ENCODE measurements at regions not wholly inside any gene's neighbourhood (a gene's known extent, or its start where the extent isn't known, plus 50 kb on each side); places are given as distances from the start of the nearest gene placed in this dataset.
A peak's percentile ranks its signal among the peaks of the same experiment; 100 is the strongest.
"Not testable (repeated sequence)": the region's sequence is repeated elsewhere in the genome, so short reads cannot be mapped to it uniquely, and the experiment has no call there.

- DNase-seq (ENCODE audit: insufficient read length, low spot score): no peak
- peak; percentile 59 for FAIRE-seq
These were observed 59.7 kb downstream of the TEX35 start for GRCh38 chr1:178572604-178573003.

- DNase-seq (ENCODE audit: insufficient read length, low spot score) (no peak), FAIRE-seq (peak; percentile 66)
These were observed 60.4 kb downstream of the TEX35 start for GRCh38 chr1:178573330-178573729.

- DNase-seq (ENCODE audit: insufficient read length, low spot score): no peak
- FAIRE-seq: no peak
These were observed 61.4 kb downstream of the TEX35 start for GRCh38 chr1:178574345-178574744.

DNA sequence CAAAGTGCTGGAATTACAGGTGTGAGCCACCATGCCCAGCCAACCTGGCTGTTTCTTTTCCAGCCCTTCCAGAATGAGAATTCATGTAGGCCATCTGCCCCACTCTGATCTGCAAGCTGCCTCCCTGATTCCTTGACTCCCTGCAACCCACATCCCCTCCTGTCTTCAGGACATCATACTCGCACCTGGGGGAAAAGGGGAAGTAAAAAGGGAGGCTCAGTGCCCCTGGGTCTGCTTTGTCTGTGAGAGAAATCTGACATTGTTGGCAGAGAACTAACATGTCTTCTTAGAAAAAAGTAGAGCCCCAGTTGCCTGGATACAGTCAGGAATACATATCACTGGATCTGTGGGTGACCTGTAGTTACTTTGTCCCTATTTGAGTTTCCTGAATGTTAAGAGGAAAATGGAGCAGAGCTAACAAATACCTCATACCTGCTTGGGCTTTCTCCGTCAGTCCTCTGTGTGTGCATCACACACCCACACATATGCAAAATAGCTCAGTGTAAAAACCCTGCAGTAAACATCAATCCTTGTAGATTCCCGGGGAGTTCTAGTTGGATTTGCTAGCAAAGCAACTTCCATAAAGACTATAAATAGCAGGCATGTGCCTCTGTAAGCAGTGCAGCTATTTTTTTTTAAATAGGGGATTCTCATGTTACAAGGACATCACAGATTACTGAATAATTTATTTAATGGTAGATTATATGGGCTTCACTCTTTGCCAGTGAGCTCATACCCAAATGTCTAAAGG is 62.9 kb downstream of the TEX35 start:
- DNase-seq (ENCODE audit: insufficient read length, low spot score) (no peak), FAIRE-seq (peak; percentile 64)

- no peak for DNase-seq (ENCODE audit: insufficient read length, low spot score)
- FAIRE-seq: peak; percentile 39
These were observed 63.9 kb downstream of the TEX35 start for GRCh38 chr1:178576841-178577240.

GRCh38 chr1:178577882-178578281 is 65.0 kb downstream of the TEX35 start:
- FAIRE-seq: peak; percentile 33
- no peak for DNase-seq (ENCODE audit: insufficient read length, low spot score)

DNA sequence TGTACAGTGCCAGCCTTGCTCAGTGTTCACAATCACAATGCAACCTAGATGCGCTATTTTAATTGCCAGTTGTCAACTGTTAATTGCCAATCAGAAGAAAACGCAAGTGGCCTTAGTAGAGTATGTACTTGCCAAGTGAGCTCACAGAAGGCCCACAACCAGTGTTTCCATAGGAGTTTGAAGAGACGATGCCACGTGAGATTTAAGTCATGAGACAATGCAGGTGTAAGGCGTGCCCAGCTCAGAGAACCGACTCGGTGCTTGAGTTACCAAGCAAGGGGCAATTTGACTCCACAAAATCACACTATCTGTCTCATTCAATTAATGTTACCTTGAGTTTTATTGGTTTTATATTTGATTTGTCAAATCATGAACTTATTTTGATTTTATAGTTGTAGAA is 65.6 kb downstream of the TEX35 start:
- FAIRE-seq: peak; percentile 76
- DNase-seq (ENCODE audit: insufficient read length, low spot score): no peak

- DNase-seq (ENCODE audit: insufficient read length, low spot score) (no peak), FAIRE-seq (no peak)
These were observed 66.2 kb downstream of the TEX35 start for GRCh38 chr1:178579095-178579494.

- peak; percentile 94 for FAIRE-seq
- no peak for DNase-seq (ENCODE audit: insufficient read length, low spot score)
These were observed 66.7 kb downstream of the TEX35 start for GRCh38 chr1:178579562-178579961.

DNA sequence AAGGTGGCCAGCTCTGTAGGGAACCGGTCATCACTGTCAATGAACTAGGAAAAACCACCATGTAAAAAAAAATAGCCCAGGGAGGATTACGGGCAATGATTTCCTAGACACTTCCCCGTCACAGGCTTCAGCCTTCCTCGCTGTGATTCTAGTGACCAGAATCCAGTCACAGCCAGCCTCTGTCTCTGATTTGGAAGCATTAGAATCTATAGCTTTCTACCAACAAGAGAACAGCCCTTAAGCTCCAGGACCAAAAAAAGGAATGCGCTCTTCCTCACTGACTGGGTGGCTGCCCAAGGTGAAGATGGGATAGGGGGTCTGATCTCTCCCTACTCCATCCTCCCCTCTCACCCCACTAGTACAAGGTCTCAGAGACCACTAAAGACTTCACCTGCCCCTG is 67.2 kb downstream of the TEX35 start:
- DNase-seq (ENCODE audit: insufficient read length, low spot score) (no peak), FAIRE-seq (no peak)

GRCh38 chr1:178580876-178581275 is 68.0 kb downstream of the TEX35 start:
- DNase-seq (ENCODE audit: insufficient read length, low spot score): no peak
- FAIRE-seq: no peak

DNA sequence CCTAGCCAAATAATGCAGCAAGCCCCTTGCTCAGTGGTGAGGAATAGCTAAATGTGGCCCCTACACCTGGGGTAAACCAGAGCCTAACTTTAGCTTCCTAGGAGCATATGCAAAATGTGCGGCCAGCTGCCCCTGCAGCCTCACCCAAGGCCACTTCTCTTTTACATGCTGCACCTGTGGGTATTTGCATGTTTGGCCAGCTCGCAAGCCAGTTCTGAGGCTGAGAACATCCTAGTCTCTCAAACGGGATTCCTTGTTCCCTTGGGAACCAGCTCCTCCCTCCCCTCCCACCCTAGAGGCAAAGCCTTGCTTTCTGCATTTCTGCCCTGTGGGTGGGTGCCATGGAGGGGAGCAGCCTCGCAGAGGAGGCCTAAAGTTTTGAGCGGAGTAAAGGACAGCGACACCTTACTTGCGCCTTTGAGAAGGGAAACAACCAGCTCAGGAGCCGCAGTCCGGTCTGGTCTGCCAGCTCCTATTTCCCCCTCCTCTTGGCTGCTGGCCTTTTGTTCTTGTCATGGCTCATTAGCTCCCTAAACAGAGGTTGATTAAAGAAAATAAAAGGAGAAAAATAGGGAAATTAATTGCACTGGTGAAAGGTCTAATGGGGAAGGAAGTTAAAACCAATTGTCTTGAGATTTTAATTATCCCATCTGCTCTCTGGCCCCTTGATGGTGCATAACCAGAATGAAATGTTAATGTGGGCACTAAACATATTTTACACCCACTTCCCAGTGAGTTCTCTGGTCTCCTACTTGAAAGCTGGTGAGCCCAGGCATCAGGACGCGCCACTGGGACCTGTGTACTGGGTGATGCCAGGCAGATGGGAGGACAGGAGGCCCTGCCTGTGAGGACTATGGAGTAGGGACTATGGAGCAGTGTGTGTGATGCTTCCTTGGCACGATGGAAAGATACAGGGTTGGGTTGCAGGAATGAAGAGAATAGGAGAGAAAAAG is 68.7 kb downstream of the TEX35 start:
- DNase-seq (ENCODE audit: insufficient read length, low spot score) (no peak), FAIRE-seq (peak; percentile 94)

DNA sequence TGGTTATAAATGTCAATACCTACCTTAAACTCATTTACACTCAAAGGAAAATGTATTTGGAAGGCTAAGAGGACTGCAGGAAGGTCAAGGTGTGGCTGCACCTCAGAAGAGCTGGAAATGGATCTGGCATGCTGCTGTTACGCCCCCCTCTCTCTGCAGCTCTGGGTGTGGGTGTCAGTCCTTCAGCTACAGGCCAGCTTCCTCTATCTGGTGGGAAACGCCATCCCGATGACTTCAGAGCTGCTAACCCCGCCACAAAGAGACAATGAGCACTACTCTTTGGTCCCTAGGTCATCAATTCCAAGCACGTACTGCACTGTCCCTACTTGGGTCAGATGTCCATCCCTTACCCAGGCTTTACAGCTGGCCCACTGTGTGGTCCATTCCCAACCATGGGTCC is 74.2 kb downstream of the TEX35 start:
- FAIRE-seq: no peak
- DNase-seq (ENCODE audit: insufficient read length, low spot score): no peak

GRCh38 chr1:178587975-178588374 is 75.1 kb downstream of the TEX35 start:
- no peak for FAIRE-seq
- no peak for DNase-seq (ENCODE audit: insufficient read length, low spot score)

GRCh38 chr1:178589042-178589441 is 76.1 kb downstream of the TEX35 start:
- DNase-seq (ENCODE audit: insufficient read length, low spot score); FAIRE-seq: not testable (repeated sequence)

DNA sequence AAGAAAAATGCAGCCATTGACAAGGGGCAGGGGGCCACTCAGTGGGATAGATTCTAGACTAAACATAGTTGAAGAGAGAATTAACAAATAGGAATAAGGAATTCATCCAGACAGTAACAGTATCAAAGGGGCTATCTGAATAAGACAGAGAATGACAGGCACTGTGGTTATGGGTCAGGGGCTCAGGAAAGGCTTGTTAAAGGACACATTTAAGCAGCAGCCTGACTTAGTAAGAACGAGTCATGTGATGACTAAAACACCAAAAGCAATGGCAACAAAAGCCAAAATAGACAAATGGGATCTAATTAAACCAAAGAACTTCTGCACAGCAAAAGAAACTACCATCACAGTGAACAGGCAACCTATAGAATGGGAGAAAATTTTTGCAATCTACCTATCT is 78.9 kb downstream of the TEX35 start:
- DNase-seq (ENCODE audit: insufficient read length, low spot score); FAIRE-seq: not testable (repeated sequence)

DNA sequence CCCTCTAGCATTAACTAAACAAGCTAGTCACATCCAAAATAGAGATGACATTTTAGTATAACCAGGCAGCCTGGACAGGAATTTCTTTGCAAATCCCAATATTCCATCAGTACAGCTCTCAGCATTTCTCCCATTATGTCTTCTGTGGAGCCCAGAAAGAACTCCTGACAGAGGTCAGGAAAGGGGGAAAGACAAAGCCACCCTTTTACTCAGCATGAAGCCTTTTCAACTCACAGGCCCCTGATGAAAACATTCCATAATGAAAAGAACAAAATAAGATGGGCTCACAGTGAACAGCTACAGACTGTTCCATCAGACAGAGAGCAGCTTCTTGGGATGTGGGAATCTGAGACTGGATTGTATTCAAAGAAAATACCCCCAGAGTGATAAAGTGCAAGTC is 80.6 kb downstream of the TEX35 start:
- FAIRE-seq (no peak), DNase-seq (ENCODE audit: insufficient read length, low spot score) (no peak)

- no peak for FAIRE-seq
These were observed 81.2 kb downstream of the TEX35 start for GRCh38 chr1:178594133-178594532.

DNA sequence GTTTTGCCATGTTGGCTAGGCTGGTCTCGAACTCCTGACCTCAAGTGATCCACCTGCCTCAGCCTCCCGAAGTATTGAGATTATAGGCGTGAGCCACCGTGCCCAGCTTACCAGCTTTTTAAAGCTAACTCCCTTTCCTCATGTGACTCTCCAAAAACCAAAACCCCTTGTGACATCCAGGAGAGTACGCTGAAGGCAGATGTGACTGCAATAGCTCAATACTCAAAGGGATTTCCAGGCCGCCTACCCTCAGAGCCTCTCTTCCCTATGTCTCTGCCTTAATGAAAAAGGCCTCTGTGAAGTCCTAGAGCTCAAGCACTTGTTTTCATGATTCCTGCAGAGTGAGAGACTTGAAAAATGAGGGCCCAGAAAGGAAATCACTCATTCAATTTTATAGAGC is 82.6 kb downstream of the TEX35 start:
- FAIRE-seq (no peak), DNase-seq (ENCODE audit: insufficient read length, low spot score) (no peak)

More at GRCh38 chr1:178594133-178594532, 81.2 kb downstream of the TEX35 start:
- DNase-seq (ENCODE audit: insufficient read length, low spot score): no peak

GRCh38 chr1:178599087-178599486 is 86.2 kb downstream of the TEX35 start:
- FAIRE-seq: no peak
- DNase-seq (ENCODE audit: insufficient read length, low spot score): no peak

DNA sequence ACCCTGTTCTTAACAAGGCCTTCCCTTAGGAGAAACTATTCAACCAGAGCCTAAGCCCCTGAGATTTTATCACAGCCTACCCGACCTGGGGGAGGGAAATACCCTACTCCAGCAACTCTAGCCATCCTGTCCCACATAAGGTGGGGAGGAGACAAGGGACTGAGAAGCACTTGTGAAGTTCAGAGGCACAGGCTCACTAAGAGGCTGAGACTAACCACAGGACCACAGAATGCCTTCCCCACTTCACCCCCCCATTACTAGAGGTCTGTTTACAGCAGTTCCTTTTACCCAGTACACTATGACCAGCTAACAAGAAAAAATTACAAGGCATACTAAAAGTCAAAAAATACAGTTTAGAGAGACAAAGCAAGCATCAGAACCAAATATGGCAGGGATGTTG is 86.8 kb downstream of the TEX35 start:
- DNase-seq (ENCODE audit: insufficient read length, low spot score): no peak
- FAIRE-seq: no peak

- DNase-seq (ENCODE audit: insufficient read length, low spot score) (no peak), FAIRE-seq (no peak)
These were observed 91.0 kb downstream of the TEX35 start for GRCh38 chr1:178603926-178604325.

Data from GM19239 (cell line).